ENCODE measurements at regions not wholly inside any gene's neighbourhood (a gene's known extent, or its start where the extent isn't known, plus 50 kb on each side); places are given as distances from the start of the nearest gene placed in this dataset.

GRCh38 chr6:85798931-85799652, 156.4 kb upstream of the SYNCRIP start:
- DNase-seq: no peak
- Histone ChIP-seq H2AFZ (ENCODE audit: insufficient read depth, low read depth, low read length, poor library complexity, severe bottlenecking) (no peak overlapping the region), H4K20me1 (ENCODE audit: control insufficient read depth, insufficient read depth, low read length, poor library complexity, severe bottlenecking) (no peaks in the 10 kb centered on the region), H3K27me3 (replicated peaks in 1 of 4; ENCODE audit: control extremely low read depth in 1 of 4, control insufficient read depth in 3 of 4, insufficient read depth in 4 of 4, low read length in 3 of 4) (no peaks in the 10 kb centered on the region), H3K79me2 (ENCODE audit: control insufficient read depth, insufficient read depth, low read length) (no peaks in the 10 kb centered on the region), H3K36me3 (replicated peaks in 1 of 2; ENCODE audit: control extremely low read depth in 1 of 2, control insufficient read depth in 1 of 2, extremely low read depth in 1 of 2, insufficient read depth in 2 of 2, low read length in 1 of 2) (no peaks in the 10 kb centered on the region), H3K27ac (ENCODE audit: low read length in 2 of 2) (no peak overlapping the region), H3K4me1 (ENCODE audit: control insufficient read depth in 2 of 2, insufficient read depth in 2 of 2, low read length in 2 of 2) (no peaks in the 10 kb centered on the region), H3K4me2 (replicated peaks; ENCODE audit: low read depth, low read length, poor library complexity, severe bottlenecking) (no peak overlapping the region), H3K4me3 (ENCODE audit: control extremely low read depth in 1 of 5, extremely low read depth in 1 of 5, insufficient read depth in 1 of 5, low read depth in 2 of 5, low read length in 4 of 5) (no peak overlapping the region), H3K9me3 (ENCODE audit: control extremely low read depth in 1 of 3, control insufficient read depth in 2 of 3, insufficient read depth in 1 of 3, low read length in 2 of 3) (no peaks in the 10 kb centered on the region), H3K9ac (ENCODE audit: low read length) (no peak overlapping the region)
- Mint-ChIP-seq H3K4me3 (no peak overlapping the region), H3K27ac (no peak overlapping the region), H3K4me1 (no peaks in the 10 kb centered on the region), H3K27me3 (peaks cover 8% of the 10 kb centered on the region), H3K9me3 (ENCODE audit: insufficient read depth) (no peaks in the 10 kb centered on the region)
- no CpG with 5 or more reads among the region's 4 CpGs for WGBS (ENCODE audit: insufficient coverage)
- intact Hi-C loops (cut with micrococcal nuclease): no loop called here
- POLR2A ChIA-PET: no interaction called here
- no peak for ATAC-seq (ENCODE audit: low read depth)
- TF ChIP-seq, protein P1, sequence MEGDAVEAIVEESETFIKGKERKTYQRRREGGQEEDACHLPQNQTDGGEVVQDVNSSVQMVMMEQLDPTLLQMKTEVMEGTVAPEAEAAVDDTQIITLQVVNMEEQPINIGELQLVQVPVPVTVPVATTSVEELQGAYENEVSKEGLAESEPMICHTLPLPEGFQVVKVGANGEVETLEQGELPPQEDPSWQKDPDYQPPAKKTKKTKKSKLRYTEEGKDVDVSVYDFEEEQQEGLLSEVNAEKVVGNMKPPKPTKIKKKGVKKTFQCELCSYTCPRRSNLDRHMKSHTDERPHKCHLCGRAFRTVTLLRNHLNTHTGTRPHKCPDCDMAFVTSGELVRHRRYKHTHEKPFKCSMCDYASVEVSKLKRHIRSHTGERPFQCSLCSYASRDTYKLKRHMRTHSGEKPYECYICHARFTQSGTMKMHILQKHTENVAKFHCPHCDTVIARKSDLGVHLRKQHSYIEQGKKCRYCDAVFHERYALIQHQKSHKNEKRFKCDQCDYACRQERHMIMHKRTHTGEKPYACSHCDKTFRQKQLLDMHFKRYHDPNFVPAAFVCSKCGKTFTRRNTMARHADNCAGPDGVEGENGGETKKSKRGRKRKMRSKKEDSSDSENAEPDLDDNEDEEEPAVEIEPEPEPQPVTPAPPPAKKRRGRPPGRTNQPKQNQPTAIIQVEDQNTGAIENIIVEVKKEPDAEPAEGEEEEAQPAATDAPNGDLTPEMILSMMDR (IDR thresholded peaks at IDR 0.05): no peak
- no peak for TF ChIP-seq EZH2 (IDR thresholded peaks at IDR 0.05; ENCODE audit: borderline replicate concordance, insufficient read depth, low read depth, low read length, poor library complexity, severe bottlenecking)
- CTCF ChIA-PET: no interaction called here

DNA sequence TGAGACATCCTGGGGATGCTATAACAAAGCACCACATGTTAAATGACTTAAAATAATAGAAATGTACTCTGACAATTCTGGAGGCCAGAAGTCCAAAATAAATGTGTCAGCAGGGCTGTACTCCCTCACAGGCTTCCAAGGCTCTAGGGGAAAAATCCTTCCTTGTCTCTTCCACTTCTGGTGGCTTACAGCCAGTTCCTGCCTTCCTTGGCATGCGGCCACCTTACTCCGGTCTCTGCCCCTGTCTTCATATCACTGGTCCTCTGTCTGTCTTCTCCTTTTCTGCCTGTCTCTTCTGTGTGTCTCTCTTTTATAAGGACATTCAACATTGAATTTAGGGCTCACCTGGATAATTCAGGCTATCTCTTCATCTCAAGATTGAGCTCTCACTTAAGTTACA, 155.3 kb upstream of the SYNCRIP start:
- intact Hi-C loops (cut with micrococcal nuclease): no loop called here
- ATAC-seq (ENCODE audit: low read depth) (no peak), DNase-seq (no peak)
- ChIA-PET CTCF (no interaction called here), POLR2A (no interaction called here)
- no peaks in the 10 kb centered on the region for H3K4me1 Mint-ChIP-seq
- Histone ChIP-seq H3K4me2 (replicated peaks; ENCODE audit: low read depth, low read length, poor library complexity, severe bottlenecking) (no peak overlapping the region), H2AFZ (ENCODE audit: insufficient read depth, low read depth, low read length, poor library complexity, severe bottlenecking) (no peak overlapping the region), H3K4me3 (ENCODE audit: control extremely low read depth in 1 of 5, extremely low read depth in 1 of 5, insufficient read depth in 1 of 5, low read depth in 2 of 5, low read length in 4 of 5) (no peak overlapping the region), H3K9me3 (ENCODE audit: control extremely low read depth in 1 of 3, control insufficient read depth in 2 of 3, insufficient read depth in 1 of 3, low read length in 2 of 3) (no peaks in the 10 kb centered on the region), H3K79me2 (ENCODE audit: control insufficient read depth, insufficient read depth, low read length) (no peaks in the 10 kb centered on the region), H3K9ac (ENCODE audit: low read length) (no peak overlapping the region), H3K27ac (ENCODE audit: low read length in 2 of 2) (no peak overlapping the region), H4K20me1 (ENCODE audit: control insufficient read depth, insufficient read depth, low read length, poor library complexity, severe bottlenecking) (no peaks in the 10 kb centered on the region), H3K27me3 (replicated peaks in 1 of 4; ENCODE audit: control extremely low read depth in 1 of 4, control insufficient read depth in 3 of 4, insufficient read depth in 4 of 4, low read length in 3 of 4) (no peaks in the 10 kb centered on the region), H3K4me1 (ENCODE audit: control insufficient read depth in 2 of 2, insufficient read depth in 2 of 2, low read length in 2 of 2) (no peaks in the 10 kb centered on the region), H3K36me3 (replicated peaks in 1 of 2; ENCODE audit: control extremely low read depth in 1 of 2, control insufficient read depth in 1 of 2, extremely low read depth in 1 of 2, insufficient read depth in 2 of 2, low read length in 1 of 2) (no peaks in the 10 kb centered on the region)
- H3K4me3 Mint-ChIP-seq: no peak overlapping the region
- WGBS (ENCODE audit: insufficient coverage): 100% methylated on average over 2 of the region's 2 CpGs
- peaks cover 8% of the 10 kb centered on the region for H3K27me3 Mint-ChIP-seq
- TF ChIP-seq, protein P1 (IDR thresholded peaks at IDR 0.05): no peak
- TF ChIP-seq EZH2 (IDR thresholded peaks at IDR 0.05; ENCODE audit: borderline replicate concordance, insufficient read depth, low read depth, low read length, poor library complexity, severe bottlenecking): no peak
- no peaks in the 10 kb centered on the region for H3K9me3 Mint-ChIP-seq (ENCODE audit: insufficient read depth)
- H3K27ac Mint-ChIP-seq: no peak overlapping the region
